Ishikawa (cell line): ENCODE measurements at regions not wholly inside any gene's neighbourhood (a gene's known extent, or its start where the extent isn't known, plus 50 kb on each side); places are given as distances from the start of the nearest gene placed in this dataset.

Experiments used
- CEBPB ChIP-seq: IDR thresholded peaks from 2 replicates; pipeline ENCODE4 v1.6.1; 2012
- CREB1 ChIP-seq: IDR thresholded peaks from 2 replicates; pipeline ENCODE4 v1.6.1; 2012; ENCODE audit warnings: low read depth
- EGR1 ChIP-seq: IDR thresholded peaks from 2 replicates; pipeline ENCODE4 v1.6.1; 2012
- EP300 ChIP-seq: IDR thresholded peaks from 2 replicates; pipeline ENCODE4 v1.6.1; 2012; ENCODE audit warnings: borderline replicate concordance
- FOXM1 ChIP-seq: IDR thresholded peaks from 2 replicates; pipeline ENCODE4 v1.6.1; 2012; ENCODE audit warnings: low read depth, borderline replicate concordance
- NFIC ChIP-seq: IDR thresholded peaks from 2 replicates; pipeline ENCODE4 v1.6.1; 2012
- RAD21 ChIP-seq: IDR thresholded peaks from 2 replicates; pipeline ENCODE4 v1.6.1; 2012; ENCODE audit warnings: low read depth
- REST ChIP-seq: IDR thresholded peaks from 2 replicates; pipeline ENCODE4 v1.6.1; 2012; ENCODE audit warnings: low read depth, mild to moderate bottlenecking
- TAF1 ChIP-seq: IDR thresholded peaks from 2 replicates; pipeline ENCODE4 v1.6.1; 2012; ENCODE audit warnings: low read depth, mild to moderate bottlenecking
- TCF12 ChIP-seq: IDR thresholded peaks from 2 replicates; pipeline ENCODE4 v1.6.1; 2012; ENCODE audit warnings: low read depth
- TEAD4 ChIP-seq: IDR thresholded peaks from 2 replicates; pipeline ENCODE4 v1.6.1; 2012
- YY1 ChIP-seq: IDR thresholded peaks from 2 replicates; pipeline ENCODE4 v1.6.1; 2012; ENCODE audit warnings: low read depth
- ZBTB7A ChIP-seq: IDR thresholded peaks from 2 replicates; pipeline ENCODE4 v1.6.1; 2012; ENCODE audit warnings: low read depth
- TF ChIP-seq, protein P1 (sequence below): IDR thresholded peaks from 2 replicates; pipeline ENCODE4 v1.6.1; 2012
- TF ChIP-seq, protein P2 (sequence below): IDR thresholded peaks from 2 replicates; pipeline ENCODE4 v1.6.1; 2012

DNA sequence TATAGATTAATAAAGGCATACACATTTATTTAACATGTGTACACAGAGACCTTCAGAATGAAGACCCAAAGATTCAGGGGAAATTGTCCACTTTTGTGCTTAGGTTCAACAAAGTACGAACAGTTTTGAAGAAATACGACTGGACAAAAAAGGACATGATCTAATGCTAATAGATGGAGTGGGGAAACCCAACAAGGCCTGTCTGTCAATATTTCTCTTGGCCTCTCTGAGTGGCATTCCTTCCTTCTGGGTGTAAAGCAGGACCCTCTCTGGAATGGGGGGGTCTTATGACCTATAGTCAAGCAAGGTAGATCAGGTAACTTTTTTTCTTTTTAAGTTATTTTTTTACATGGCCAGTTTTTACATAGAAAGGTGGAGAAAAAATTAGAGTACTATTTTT, 222.3 kb upstream of the IGFBP3 start:
- TF ChIP-seq TCF12 = no peak
- TF ChIP-seq TAF1 = no peak
- no peak for TF ChIP-seq RAD21
- no peak for TF ChIP-seq ZBTB7A
- TF ChIP-seq FOXM1 = no peak
- TF ChIP-seq, protein P1, sequence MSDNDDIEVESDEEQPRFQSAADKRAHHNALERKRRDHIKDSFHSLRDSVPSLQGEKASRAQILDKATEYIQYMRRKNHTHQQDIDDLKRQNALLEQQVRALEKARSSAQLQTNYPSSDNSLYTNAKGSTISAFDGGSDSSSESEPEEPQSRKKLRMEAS = no peak
- no peak for TF ChIP-seq NFIC
- TF ChIP-seq EGR1 = no peak
- TF ChIP-seq TEAD4 = no peak
- TF ChIP-seq YY1 = no peak
- TF ChIP-seq EP300 = no peak
- TF ChIP-seq, protein P2, sequence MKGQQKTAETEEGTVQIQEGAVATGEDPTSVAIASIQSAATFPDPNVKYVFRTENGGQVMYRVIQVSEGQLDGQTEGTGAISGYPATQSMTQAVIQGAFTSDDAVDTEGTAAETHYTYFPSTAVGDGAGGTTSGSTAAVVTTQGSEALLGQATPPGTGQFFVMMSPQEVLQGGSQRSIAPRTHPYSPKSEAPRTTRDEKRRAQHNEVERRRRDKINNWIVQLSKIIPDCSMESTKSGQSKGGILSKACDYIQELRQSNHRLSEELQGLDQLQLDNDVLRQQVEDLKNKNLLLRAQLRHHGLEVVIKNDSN = no peak
- no peak for TF ChIP-seq CEBPB
- no peak for TF ChIP-seq REST
- no peak for TF ChIP-seq CREB1

- no peak for TF ChIP-seq EGR1
- TF ChIP-seq TAF1 = no peak
- no peak for TF ChIP-seq CREB1
- no peak for TF ChIP-seq YY1
- peak; percentile 70 for TF ChIP-seq NFIC
- peak; percentile 96 for TF ChIP-seq TEAD4
- peak; percentile 66; the same call in 1 of the 2 replicates for TF ChIP-seq CEBPB
- peak; percentile 90 for TF ChIP-seq EP300
- peak; percentile 87 for TF ChIP-seq TCF12
- TF ChIP-seq, protein P1 = no peak; the same call in 1 of the 2 replicates
- TF ChIP-seq REST = no peak
- no peak for TF ChIP-seq ZBTB7A
- TF ChIP-seq, protein P2 = no peak
- TF ChIP-seq RAD21 = 0 out of 2 replicates have a peak, but pooled peaks have one; percentile 9
- peak; percentile 80; the same call in 1 of the 2 replicates for TF ChIP-seq FOXM1
Measured at GRCh38 chr7:46139079-46139478, 218.0 kb upstream of the IGFBP3 start.

GRCh38 chr7:46137725-46138124, 216.7 kb upstream of the IGFBP3 start:
- TF ChIP-seq CEBPB (no peak), RAD21 (no peak), REST (no peak), TCF12 (no peak), ZBTB7A (no peak), EP300 (no peak), TAF1 (no peak), NFIC (no peak), TEAD4 (no peak), YY1 (no peak), CREB1 (no peak), EGR1 (no peak), FOXM1 (no peak)
- TF ChIP-seq, protein P2 = no peak
- TF ChIP-seq, protein P1 = no peak
